ENCODE measurements at regions not wholly inside any gene's neighbourhood (a gene's known extent, or its start where the extent isn't known, plus 50 kb on each side); places are given as distances from the start of the nearest gene placed in this dataset.

DNA sequence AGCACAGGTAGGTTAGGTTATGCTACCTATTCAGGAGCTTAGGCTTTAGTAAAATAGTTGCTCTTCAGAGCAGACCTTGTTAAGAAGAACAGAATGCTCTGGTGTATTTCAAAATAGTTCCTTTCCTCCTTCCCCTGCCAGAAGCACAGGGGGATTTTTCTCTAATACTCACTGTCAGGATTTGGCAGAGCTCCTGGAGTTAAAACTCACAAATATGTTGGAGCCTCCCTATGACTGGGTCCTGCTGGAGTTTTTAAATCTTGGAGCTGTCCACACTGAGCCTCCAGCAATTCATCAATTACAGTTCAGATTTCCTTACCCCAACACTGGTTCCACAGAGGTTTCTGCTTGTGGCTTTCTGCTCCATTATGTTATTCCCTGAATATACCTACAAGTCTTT, 1233.8 kb upstream of the WWC1 start:
- H3K9me3 ChIP-seq = no peaks in the 10 kb centered on the region
- no peaks in the 10 kb centered on the region for H3K36me3 ChIP-seq
- no peaks in the 10 kb centered on the region for H3K27me3 ChIP-seq (replicated peaks in 1 of 7)
- H3K4me3 ChIP-seq = no peak overlapping the region
- intact Hi-C loops (cut with DNase I; ENCODE audit: low total_unique reads) = no loop called here
- TF ChIP-seq POLR2A (IDR thresholded peaks at IDR 0.05) = no peak
- TF ChIP-seq, protein P1, sequence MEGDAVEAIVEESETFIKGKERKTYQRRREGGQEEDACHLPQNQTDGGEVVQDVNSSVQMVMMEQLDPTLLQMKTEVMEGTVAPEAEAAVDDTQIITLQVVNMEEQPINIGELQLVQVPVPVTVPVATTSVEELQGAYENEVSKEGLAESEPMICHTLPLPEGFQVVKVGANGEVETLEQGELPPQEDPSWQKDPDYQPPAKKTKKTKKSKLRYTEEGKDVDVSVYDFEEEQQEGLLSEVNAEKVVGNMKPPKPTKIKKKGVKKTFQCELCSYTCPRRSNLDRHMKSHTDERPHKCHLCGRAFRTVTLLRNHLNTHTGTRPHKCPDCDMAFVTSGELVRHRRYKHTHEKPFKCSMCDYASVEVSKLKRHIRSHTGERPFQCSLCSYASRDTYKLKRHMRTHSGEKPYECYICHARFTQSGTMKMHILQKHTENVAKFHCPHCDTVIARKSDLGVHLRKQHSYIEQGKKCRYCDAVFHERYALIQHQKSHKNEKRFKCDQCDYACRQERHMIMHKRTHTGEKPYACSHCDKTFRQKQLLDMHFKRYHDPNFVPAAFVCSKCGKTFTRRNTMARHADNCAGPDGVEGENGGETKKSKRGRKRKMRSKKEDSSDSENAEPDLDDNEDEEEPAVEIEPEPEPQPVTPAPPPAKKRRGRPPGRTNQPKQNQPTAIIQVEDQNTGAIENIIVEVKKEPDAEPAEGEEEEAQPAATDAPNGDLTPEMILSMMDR (IDR thresholded peaks at IDR 0.05 in 8 of 11, conservative IDR thresholded peaks at IDR 0.05 in 3 of 11) = no peak
- no peak for TF ChIP-seq POLR2AphosphoS5 (IDR thresholded peaks at IDR 0.05)
- no peaks in the 10 kb centered on the region for H3K4me1 ChIP-seq
- no peak overlapping the region for H3K27ac ChIP-seq
- DNase-seq = no peak

DNA sequence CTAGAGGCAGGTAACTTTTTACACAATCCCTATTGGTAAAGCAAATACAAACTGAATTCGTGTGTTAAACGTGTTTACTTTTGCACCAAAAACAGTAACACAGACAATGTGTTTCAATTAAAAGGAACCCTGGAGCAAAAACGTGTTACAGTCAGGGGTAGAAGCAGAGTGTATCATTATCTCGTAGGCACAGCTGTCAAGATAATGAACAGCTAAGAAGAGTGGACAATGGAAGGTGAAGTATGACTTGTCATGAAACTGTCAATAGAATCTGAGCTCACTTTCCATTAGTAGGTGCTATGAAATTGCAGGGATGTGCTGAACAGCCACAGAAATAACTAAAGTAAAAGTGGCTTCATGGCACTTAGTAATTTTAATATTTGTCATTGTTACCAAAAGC, 1229.8 kb upstream of the WWC1 start:
- H3K4me1 ChIP-seq = no peaks in the 10 kb centered on the region
- no peaks in the 10 kb centered on the region for H3K36me3 ChIP-seq
- no peak overlapping the region for H3K27ac ChIP-seq
- no peak overlapping the region for H3K4me3 ChIP-seq
- no peaks in the 10 kb centered on the region for H3K27me3 ChIP-seq (replicated peaks in 1 of 7)
- no peaks in the 10 kb centered on the region for H3K9me3 ChIP-seq
- intact Hi-C loops (cut with DNase I; ENCODE audit: low total_unique reads) = no loop called here
- WGBS, 5 donors = 36 to 47% (median 37%) methylated on average over 4 of the region's 4 CpGs
- TF ChIP-seq POLR2A (IDR thresholded peaks at IDR 0.05) = no peak
- TF ChIP-seq POLR2AphosphoS5 (IDR thresholded peaks at IDR 0.05) = no peak
- TF ChIP-seq, protein P1 (IDR thresholded peaks at IDR 0.05 in 8 of 11, conservative IDR thresholded peaks at IDR 0.05 in 3 of 11) = no peak
- no peak for DNase-seq

DNA sequence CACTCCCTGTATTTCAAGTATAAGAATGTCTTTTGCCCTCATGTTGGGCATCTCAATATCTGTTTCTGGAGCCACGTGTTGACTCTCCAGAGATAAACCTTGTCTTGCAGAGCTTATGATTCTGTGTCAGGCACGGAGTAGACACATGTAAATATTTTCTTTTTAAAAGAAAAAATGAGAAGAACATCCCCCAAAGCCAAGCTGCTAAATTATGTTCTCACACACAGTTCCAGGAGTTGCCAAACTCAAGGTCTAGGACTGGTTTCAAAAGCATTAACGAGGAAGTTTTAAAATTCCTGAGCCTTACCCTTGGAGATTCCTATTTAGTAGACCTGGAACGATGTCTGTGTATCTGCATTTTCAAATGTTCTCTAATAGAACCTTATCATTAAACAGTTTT, 1228.3 kb upstream of the WWC1 start:
- H3K36me3 ChIP-seq = no peaks in the 10 kb centered on the region
- intact Hi-C loops (cut with DNase I; ENCODE audit: low total_unique reads) = no loop called here
- H3K9me3 ChIP-seq = no peaks in the 10 kb centered on the region
- H3K27ac ChIP-seq = no peak overlapping the region
- DNase-seq = no peak
- H3K27me3 ChIP-seq (replicated peaks in 1 of 7) = no peaks in the 10 kb centered on the region
- TF ChIP-seq, protein P1 (IDR thresholded peaks at IDR 0.05 in 8 of 11, conservative IDR thresholded peaks at IDR 0.05 in 3 of 11) = no peak
- TF ChIP-seq POLR2AphosphoS5 (IDR thresholded peaks at IDR 0.05) (no peak), POLR2A (IDR thresholded peaks at IDR 0.05) (no peak)
- no peaks in the 10 kb centered on the region for H3K4me1 ChIP-seq
- 65 to 73% (median 72%) methylated on average over 4 of the region's 4 CpGs for WGBS, 5 donors
- H3K4me3 ChIP-seq = no peak overlapping the region

DNA sequence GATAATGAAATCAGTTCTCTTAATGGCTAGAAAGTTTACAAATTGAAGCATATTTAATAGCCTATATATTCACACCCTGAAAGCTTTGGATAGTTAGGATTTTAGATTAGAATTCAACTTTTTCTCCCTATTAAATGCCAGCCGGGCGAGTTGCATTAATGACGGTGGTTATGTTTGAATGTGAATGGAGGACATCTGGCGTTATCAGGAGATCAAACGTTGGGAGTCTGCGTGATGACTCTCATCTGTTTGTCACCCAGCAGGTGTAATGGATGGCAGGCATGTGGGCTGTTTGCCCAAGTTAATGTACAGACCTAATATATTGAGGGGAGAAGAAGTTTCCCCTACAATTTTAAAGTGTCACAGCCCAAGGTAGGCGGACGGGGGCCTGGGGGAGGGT, 1227.7 kb upstream of the WWC1 start:
- Histone ChIP-seq H3K36me3 (no peaks in the 10 kb centered on the region), H3K27ac (no peak overlapping the region), H3K4me3 (no peak overlapping the region), H3K9me3 (no peaks in the 10 kb centered on the region), H3K27me3 (replicated peaks in 1 of 7) (no peaks in the 10 kb centered on the region), H3K4me1 (no peaks in the 10 kb centered on the region)
- no peak for DNase-seq
- intact Hi-C loops (cut with DNase I; ENCODE audit: low total_unique reads) = no loop called here
- TF ChIP-seq, protein P1 (IDR thresholded peaks at IDR 0.05 in 8 of 11, conservative IDR thresholded peaks at IDR 0.05 in 3 of 11) = no peak
- TF ChIP-seq POLR2A (IDR thresholded peaks at IDR 0.05) (no peak), POLR2AphosphoS5 (IDR thresholded peaks at IDR 0.05) (no peak)
- 84 to 91% (median 86%) methylated on average over 8 of the region's 8 CpGs for WGBS, 5 donors
